Peyer's patch (tissue), 4 donors: ENCODE measurements at regions not wholly inside any gene's neighbourhood (a gene's known extent, or its start where the extent isn't known, plus 50 kb on each side); places are given as distances from the start of the nearest gene placed in this dataset.

Experiments
- DNase-seq, 3 donors: peaks; one replicate each; pipeline ENCODE4 v3.0.0-alpha.2; 2017 to 2019
- H3K27ac ChIP-seq, 4 donors: fragments of 200-600 bp; sonication (generic); one replicate each; pipeline ENCODE4 v1.5.1; 2016 to 2019
- H3K27me3 ChIP-seq, 2 donors: fragments of 200-600 bp; sonication (generic); one replicate each; pipeline ENCODE4 v1.5.1; 2019
- H3K36me3 ChIP-seq, 3 donors: fragments of 200-600 bp; sonication (generic); one replicate each; pipeline ENCODE4 v1.5.1; 2016 to 2019
- H3K4me1 ChIP-seq, 4 donors: fragments of 200-600 bp; sonication (generic); one replicate each; pipeline ENCODE4 v1.5.1; 2016 to 2019
- H3K4me3 ChIP-seq, 4 donors: fragments of 200-600 bp; sonication (generic); 1 replicate in 3 of 4; 2 replicates in 1 of 4; pipeline ENCODE4 v1.5.1; 2016 to 2019; ENCODE audit warnings: mild to moderate bottlenecking in 1 of 4
- H3K9me3 ChIP-seq, 4 donors: fragments of 200-600 bp; sonication (generic); one replicate each; pipeline ENCODE4 v1.5.1; 2016 to 2019; ENCODE audit warnings: mild to moderate bottlenecking in 1 of 4
- POLR2A ChIP-seq, 2 donors: fragments of 450-650 bp; IDR thresholded peaks; one replicate each; pipeline ENCODE4 v1.5.1; 2017; ENCODE audit warnings: antibody characterized with exemption in 2 of 2, mild to moderate bottlenecking in 2 of 2, moderate library complexity in 2 of 2
- TF ChIP-seq, protein P1 (sequence below), 6 experiments: fragments of 450-650 bp in 4 of 6; fragments of 200-600 bp in 2 of 6; sonication (generic) in 1 of 6; IDR thresholded peaks; one replicate each; pipeline ENCODE4 v1.5.1; 2017 to 2019; ENCODE audit warnings: antibody characterized with exemption in 6 of 6, mild to moderate bottlenecking in 3 of 6, moderate library complexity in 1 of 6

DNA sequence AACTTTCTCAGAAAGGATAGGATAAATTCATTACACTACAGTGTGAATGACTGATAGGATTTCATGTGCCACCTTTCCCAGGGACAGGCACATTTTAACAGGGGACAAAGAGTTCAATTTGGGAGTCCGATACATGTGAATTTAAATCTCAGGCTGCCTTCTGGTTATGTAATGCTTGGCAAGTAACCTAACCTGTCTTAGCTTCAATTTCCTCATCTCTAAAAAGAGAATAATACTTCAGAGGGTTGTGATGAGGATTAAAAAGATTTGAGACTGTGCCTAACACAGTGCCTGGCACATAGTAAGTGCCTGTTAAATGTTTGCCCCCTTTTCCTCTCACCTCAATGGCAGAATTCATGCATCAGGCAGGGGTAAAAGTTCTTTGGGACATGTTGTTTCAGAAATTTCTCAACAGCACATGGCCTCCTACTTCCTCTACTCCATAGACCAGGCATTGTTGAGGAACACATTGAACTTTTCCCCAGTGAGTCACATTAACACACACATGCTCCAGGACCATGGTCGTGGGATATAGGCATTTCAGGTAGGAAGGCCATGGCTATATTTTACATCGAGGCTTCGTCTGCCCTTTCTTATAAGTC lies 94.6 kb upstream of the EGFLAM start:
- Histone ChIP-seq H3K27me3 (no peaks in the 10 kb centered on the region), H3K4me3 (no peak overlapping the region), H3K36me3 (no peaks in the 10 kb centered on the region), H3K27ac (no peak overlapping the region), H3K4me1 (no peaks in the 10 kb centered on the region), H3K9me3 (no peaks in the 10 kb centered on the region)
- DNase-seq: no peak
- TF ChIP-seq, protein P1, sequence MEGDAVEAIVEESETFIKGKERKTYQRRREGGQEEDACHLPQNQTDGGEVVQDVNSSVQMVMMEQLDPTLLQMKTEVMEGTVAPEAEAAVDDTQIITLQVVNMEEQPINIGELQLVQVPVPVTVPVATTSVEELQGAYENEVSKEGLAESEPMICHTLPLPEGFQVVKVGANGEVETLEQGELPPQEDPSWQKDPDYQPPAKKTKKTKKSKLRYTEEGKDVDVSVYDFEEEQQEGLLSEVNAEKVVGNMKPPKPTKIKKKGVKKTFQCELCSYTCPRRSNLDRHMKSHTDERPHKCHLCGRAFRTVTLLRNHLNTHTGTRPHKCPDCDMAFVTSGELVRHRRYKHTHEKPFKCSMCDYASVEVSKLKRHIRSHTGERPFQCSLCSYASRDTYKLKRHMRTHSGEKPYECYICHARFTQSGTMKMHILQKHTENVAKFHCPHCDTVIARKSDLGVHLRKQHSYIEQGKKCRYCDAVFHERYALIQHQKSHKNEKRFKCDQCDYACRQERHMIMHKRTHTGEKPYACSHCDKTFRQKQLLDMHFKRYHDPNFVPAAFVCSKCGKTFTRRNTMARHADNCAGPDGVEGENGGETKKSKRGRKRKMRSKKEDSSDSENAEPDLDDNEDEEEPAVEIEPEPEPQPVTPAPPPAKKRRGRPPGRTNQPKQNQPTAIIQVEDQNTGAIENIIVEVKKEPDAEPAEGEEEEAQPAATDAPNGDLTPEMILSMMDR (IDR thresholded peaks at IDR 0.05): no peak
- no peak for TF ChIP-seq POLR2A (IDR thresholded peaks at IDR 0.05)

DNA sequence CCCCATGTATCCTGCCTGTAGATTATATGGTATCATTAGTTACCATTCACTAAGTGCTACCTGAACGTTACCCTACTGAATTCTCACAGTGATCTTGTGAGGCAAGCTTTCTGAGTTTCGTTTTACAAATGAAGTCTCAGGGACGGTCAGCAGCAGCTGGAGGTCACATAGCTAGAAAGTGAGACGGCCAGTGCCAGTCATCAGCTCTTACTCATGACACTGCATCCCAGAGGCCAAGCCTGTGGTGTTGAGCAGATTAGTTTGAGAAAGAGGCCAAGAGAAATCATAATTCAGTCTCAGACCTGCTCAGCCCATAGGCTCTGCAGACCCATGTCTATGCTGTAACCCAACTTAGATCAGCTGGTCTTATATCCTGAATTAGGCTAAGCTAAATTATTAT lies 95.7 kb upstream of the EGFLAM start:
- TF ChIP-seq POLR2A (IDR thresholded peaks at IDR 0.05): no peak
- TF ChIP-seq, protein P1 (IDR thresholded peaks at IDR 0.05): no peak
- H3K9me3 ChIP-seq: no peaks in the 10 kb centered on the region
- DNase-seq: no peak
- no peaks in the 10 kb centered on the region for H3K27me3 ChIP-seq
- H3K4me3 ChIP-seq: no peak overlapping the region
- H3K36me3 ChIP-seq: no peaks in the 10 kb centered on the region
- H3K4me1 ChIP-seq: no peaks in the 10 kb centered on the region
- no peak overlapping the region for H3K27ac ChIP-seq

DNA sequence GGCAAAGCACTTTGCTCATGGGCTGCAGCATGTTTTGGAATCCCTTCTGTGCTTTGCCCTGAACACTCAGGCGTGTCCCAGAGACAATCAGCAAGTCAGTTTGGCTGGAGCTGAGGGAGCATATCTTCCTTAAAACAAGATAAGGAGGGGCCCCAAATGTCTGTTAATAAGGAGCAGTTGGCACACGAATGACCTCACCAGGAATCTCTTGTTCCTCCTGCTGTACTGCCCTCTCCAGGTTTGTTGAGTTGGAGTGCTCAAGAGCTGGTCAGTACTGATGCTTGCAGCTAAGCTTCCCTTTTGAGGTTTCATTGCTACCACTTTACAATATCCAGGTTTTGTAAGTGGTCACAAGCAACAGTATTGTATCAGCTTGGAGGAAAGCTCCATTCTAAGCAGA lies 101.3 kb upstream of the EGFLAM start:
- no peak overlapping the region for H3K27ac ChIP-seq
- TF ChIP-seq, protein P1 (IDR thresholded peaks at IDR 0.05): no peak
- TF ChIP-seq POLR2A (IDR thresholded peaks at IDR 0.05): no peak
- no peak for DNase-seq

DNA sequence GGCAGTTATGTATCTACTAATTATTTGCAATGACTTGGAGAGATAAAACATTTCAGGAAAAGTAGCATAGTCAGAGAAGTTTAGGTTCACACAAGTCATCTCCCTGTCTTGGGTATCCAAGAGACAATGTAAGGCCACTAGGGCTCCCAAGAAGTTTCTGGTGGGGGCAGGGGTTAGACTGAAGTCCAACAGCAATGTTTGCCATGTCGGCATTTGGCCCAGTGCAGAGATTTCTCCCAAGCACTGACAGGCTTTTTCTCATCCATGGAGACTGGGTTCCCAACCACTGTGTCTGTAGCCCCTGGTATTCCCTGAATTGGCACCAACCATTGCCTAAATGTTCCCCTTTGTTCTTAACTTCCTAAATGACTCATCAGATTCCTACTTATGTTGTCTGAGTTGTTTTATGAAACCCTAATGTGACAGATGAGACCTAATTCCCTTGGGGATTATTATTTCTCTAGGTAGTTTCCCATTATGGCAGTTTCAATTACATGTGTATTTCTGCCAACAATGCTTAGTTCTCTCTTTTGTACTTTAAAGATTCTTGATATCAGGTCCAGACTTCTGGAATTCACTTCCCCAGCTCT lies 103.6 kb upstream of the EGFLAM start:
- Histone ChIP-seq H3K4me3 (no peak overlapping the region), H3K9me3 (no peaks in the 10 kb centered on the region), H3K27ac (no peak overlapping the region), H3K27me3 (no peaks in the 10 kb centered on the region), H3K36me3 (no peaks in the 10 kb centered on the region), H3K4me1 (no peaks in the 10 kb centered on the region)
- TF ChIP-seq POLR2A (IDR thresholded peaks at IDR 0.05): no peak
- TF ChIP-seq, protein P1 (IDR thresholded peaks at IDR 0.05): no peak
- DNase-seq: no peak

More for the DNA sequence above, 101.3 kb upstream of the EGFLAM start:
- Histone ChIP-seq H3K4me1 (no peaks in the 10 kb centered on the region), H3K9me3 (no peaks in the 10 kb centered on the region), H3K36me3 (no peaks in the 10 kb centered on the region), H3K27me3 (no peaks in the 10 kb centered on the region), H3K4me3 (no peak overlapping the region)

DNA sequence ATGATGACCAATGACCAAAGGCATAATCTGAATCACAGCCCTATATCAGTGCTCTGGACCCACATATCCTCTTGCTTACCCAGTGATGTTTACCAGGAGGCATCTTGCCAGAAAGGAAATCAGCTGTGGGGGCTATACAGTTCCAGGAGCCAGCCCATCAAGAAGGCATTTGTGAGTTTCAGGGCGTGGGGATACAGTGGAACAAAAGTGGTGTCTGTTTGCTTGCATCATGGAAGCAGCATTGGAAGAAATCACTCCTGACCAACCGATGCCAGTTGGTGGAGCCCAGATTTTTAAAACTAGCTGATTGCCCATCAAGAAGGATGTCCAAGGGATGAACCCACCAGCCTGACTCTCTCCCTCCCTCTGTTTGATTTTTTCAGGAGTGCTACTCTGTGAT lies 106.5 kb upstream of the EGFLAM start:
- Histone ChIP-seq H3K36me3 (no peaks in the 10 kb centered on the region), H3K4me1 (no peaks in the 10 kb centered on the region), H3K27ac (no peak overlapping the region), H3K27me3 (no peaks in the 10 kb centered on the region), H3K9me3 (no peaks in the 10 kb centered on the region), H3K4me3 (no peak overlapping the region)
- TF ChIP-seq, protein P1 (IDR thresholded peaks at IDR 0.05): no peak
- no peak for TF ChIP-seq POLR2A (IDR thresholded peaks at IDR 0.05)
- no peak for DNase-seq
